Activated CD8-positive, alpha-beta memory T cell treated with anti-CD3 and anti-CD28 coated beads, Interleukin-2, amount 50 U/mL, for 24 hours (primary cell): ENCODE measurements at regions not wholly inside any gene's neighbourhood (a gene's known extent, or its start where the extent isn't known, plus 50 kb on each side); places are given as distances from the start of the nearest gene placed in this dataset.

Source experiments
- DNase-seq: peaks from one replicate; pipeline ENCODE4 v3.0.0-alpha.2; 2020; ENCODE audit errors: extremely low read depth

DNA sequence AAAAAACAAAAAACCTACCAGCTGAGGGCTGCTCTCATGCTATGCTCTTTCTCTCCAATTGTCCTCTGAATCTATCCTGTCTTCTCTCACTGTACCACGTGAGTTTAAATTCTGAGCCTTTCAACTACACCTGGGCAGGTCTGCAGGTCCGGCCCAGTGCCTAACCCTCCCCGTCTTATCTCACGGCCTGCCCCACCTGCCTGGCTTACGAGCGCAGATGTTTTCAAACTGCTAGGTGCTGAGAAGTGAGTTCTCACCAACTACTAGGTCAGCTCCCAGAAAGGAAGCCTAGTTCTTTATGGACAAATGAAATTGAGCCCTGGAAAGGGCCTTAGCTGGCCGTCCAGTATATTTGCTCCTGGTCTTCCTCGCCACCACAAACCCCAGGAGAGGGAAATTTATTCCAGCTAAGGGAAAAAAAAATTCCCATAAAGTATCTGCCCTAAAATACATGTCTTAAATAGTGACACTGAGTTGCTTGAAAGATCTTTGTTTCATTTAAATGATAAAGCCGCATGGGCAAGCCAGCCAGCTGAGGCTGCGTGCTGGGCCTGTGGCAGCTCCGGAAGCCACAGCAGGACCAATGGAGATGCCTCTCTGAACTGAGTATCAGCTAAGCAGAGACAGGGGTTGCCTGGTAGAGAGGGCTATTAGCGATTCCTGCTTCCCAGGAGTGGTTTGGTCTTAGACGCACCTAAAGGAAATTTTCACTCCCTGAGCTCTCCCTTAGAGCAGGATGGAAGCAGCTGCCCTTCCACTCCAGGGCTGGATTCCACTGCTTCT, 92.5 kb upstream of the NCK2 start:
- no peak for DNase-seq

DNA sequence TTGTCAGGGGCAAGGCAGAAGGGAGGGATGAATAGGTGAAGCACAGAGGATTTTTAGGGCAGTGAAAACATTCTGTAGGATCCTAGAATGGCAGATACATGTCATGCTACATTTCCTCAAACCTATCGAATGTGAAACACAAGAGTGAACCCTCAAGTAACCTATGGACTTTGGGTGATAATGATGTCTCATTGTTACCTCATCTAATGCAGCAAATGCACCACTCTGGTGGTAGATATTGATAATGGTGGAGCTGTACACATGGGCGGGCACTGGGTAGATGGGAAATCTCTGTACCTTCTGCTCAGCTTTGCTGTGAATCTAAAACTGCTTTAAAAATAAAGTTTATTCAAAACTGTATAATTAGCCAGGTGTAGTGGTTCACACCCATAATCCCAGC, 95.2 kb upstream of the NCK2 start:
- DNase-seq: no peak

DNA sequence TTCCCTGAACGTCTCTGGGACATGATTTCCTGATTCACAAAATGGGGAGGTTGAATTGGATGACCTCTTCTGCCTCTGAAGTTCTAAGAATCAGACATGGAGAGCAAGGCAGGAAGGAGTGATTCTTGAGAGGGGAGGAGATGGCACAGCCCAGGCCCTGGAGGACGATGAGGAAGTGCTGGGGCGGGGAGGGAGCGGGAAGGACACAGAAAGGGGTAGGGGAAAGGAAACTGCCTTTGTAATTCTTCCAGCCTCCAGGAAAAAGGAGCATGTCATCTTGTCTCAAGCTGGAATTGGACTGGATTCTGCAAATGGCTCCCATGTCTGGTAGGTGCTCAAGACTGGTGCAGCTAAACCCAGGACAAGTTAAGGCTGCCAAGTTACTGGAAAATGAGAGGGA, 97.0 kb upstream of the NCK2 start:
- DNase-seq: no peak

DNA sequence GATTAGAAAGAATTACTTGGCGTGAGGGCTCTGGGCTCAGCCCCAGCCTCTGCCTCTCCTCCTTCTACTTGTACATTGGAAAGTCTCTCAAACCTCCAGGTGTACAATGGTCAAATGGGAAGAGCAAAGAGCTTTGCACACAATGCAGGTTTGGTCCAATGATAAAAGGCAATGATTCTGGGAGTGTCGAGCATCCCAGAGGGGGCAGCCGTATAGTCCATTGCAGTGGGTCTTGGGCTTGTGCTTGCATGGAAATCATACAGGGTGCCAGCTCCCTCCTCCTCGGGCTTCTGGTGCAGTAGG, 98.0 kb upstream of the NCK2 start:
- DNase-seq: no peak

DNA sequence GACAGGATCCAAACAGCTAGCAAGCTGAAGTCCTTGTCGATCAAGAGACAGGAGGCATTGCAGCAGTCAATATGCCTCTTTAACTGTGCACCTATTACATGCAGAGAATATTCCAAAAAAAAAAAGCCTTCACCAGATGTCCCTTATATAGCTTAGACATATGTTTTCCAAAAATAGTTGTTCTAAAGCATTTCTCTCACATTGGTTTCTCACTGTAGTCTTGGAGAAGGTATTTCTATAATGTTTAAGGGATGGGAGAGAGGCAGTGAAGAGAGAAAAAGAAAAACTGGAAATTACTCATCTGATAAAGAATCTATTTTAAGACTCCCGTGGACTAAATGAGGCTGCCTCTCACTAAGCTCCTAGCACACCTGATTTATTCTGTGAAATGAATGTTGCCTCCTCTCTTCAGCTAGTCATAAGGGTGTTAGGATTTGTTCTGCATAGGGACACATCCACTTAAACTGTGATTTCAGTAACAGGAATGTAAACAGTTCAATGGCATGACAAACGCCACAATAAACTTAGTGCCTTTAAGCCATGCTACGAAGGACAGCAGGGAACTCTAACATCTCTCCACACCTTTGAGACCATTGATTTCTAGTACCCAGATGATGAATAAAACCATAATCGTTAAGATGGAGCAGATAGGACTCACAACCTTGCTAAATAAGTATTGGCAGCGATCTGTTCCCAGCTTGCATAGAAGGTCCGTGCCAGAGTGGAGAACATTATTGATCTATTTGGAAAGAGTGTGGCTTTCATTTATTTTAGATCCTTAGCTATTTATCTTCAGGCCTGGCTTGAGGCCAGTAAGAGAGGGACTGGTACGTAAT, 98.6 kb upstream of the NCK2 start:
- no peak for DNase-seq

DNA sequence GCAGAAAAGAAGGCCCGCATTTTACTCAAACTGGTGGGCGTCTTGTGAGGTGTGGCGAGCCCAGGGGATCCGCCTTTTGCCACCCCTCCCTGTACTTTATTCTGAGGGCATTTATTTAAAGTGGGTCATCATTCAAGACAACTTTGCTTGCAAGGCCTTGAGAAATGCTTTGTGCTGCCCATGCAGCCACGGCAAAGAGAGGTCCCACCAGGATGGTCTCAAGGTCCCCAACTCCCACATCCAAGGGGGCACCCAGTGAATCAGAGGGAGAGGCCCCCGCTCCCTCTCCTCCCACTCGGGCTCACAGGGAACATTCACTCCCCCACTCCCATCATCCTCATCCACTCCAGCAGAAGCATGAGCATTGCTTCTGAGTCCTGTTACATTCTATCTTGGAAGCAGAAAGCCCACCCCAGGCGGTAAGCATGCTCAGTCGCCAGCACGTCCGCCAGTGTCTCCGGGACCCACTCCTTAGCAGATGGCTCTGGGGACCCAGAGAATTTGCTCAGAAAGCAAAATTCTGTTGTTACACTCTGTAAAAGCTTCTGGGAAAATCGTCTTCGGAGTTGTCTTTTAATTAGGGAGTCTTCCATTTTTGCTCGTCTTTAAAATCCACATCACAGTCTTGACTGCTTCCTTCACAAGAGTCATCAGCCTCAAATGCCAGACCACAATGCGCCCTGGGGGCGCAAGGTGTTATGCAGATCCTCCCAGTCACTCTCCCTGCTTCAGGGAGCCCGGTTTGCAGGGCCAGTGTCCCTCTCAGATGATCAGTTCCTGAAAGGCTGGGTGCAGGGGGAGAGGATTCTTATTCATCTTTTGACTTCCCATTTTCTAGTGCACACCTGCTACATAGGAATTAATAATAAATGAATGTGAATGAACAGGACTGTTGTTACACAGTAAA, 99.4 kb upstream of the NCK2 start:
- no peak for DNase-seq

DNA sequence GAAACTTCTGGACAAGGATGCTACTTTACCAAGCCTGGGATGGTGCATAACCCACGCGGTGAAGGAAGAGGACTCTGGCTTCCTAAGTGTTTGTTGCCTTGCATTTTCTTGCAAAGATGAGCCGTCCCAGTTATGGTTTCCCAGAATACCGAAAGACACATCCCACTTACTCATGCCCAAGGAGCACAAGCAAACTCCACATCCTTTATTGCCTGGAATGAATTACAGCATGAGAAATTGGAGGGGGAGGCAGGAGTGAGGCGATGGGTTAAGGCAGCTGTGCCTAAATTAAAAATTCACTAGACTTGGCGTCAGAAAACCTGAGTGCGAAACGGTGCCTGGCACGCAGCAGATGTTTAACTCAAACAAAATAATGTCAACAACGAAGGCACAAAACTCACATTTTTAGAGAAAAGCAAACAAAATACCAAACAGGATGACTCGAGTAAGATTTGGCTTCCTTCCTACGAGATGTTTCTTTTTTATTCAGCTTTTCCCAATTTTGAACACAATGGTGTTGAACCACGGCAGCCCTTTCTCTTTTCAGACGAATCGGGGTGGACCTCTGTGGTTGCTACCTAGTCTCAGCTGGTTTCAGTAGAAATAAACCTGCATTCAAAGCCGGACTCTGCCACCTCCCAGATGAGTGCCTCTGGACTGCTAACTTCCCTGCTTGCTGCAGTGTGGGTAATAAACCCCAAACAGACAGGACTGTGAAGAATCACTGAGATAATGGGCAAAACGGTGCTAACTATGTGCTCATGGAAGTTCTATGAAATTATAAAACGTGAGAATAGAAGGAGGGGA, 100.3 kb upstream of the NCK2 start:
- no peak for DNase-seq

DNA sequence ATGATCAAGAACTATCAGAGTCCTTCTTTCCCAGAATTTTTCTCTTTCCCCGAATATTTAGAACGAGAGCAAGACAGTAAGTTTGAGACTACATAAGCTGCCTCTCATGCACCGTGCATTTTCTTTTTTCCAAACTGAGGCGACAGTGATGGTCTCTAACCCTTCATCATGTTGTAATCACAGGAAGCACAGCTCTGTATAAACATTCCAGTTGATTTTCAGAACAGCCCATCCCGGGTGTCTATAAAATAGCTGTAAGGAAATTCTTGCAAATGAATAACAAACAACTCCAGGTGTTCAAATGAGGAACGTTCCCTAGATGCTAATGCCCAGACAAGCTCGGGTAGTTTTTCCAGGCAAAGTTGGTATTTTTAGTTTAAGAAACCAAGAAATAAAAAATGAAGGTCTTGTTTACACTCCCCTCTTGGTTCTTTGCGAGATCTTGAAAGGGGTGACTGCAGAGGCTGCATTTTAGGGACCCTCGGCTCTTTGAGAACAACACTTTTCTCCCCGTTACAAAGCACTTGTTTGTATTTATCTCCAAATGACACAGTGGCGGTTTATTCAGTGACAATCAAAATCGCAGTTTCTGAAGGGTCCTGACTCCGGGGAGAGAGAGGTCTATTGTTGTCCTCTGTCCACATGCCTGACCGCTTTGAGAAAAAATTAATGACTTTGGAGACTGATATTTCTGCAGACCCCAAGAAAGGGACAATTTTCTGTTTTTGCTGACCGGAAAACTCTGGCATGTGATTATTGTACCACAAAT, 101.1 kb upstream of the NCK2 start:
- DNase-seq: no peak

DNA sequence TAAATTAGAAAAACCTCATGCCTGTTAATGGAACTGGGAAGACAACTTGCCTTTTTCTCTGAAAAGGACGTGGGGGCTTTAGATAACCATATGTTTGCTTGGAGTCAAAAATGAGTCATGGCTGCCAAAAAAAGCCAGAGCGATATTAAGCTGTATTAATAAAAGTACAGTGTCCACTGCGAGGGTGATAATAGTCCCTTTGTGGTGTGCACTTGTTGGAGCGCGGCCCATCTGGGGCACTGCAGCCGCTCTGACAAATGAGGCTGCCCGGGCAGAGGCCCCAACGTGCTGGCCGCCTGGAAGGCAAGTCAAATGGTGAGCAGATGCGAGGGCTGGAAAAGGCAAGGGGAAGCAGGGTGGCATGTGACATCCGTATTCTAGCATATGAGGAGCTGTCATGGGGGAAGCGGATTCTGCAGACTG, 103.3 kb upstream of the NCK2 start:
- DNase-seq: no peak

DNA sequence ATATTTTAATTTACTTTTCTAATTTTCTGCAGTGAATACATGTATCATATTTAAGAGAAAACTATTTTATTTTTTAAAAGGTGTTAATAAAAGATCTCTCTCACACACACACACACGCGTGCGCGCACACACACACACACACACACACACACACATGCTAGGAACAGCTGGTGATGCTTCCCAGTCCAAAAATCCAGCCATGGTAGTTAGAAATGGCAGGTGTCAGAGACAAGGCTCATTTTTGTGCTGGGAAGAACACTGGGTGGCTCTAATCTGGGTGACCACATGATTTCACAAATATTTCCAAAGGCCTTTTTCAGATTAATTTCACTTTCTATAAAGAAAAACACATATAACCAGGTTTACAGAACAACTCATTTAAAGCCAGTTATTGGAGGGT, 104.5 kb upstream of the NCK2 start:
- no peak for DNase-seq

DNA sequence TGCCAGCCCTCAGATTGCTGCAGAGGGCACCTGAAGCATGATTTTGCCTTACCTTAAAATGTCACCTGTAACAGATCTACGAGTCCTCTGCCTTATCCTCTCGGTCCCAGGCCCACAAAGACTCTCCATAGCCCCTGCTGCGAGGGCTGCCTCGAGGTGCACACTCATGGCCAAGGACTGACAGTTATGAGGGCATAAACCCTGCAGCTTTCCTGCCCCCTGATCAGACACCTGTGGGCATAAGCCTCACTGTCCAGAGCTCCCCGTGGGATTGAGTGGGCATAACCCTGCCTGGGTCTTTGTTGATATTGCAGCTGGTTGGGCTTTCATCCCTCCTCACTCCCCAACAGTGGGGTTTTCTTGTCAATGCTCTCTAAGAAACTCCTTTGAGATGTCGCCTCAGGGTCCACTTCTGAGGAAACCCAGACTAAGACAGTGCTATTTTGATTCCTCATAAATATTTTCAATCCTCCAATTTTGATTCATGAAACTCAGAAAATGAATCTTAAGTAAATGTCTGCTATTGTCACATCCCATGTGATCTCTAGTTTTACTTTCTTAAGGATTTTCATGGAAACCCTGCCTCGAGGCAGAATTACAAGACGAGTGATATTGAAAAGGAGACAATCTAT, 108.5 kb upstream of the NCK2 start:
- no peak for DNase-seq

DNA sequence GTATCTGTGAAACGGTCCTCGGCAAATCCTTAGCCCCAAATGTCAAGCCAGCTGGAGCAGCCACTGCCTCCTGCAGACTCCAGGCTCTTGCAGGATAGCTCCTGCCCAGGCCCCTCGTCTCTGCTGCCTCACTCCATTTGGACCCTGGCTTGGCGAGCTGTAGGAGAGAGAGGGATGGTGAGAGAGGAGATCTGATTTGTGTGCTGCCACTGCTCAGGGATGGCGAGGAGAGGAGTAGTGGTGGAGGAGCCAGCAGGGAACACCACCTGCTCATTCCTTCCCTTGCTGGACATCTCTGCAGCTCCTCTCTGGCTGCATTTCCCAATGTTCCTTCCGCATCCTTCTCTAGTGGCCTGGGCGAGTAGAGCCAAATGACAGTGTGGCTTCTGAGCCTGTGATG, 109.1 kb upstream of the NCK2 start:
- DNase-seq: no peak

DNA sequence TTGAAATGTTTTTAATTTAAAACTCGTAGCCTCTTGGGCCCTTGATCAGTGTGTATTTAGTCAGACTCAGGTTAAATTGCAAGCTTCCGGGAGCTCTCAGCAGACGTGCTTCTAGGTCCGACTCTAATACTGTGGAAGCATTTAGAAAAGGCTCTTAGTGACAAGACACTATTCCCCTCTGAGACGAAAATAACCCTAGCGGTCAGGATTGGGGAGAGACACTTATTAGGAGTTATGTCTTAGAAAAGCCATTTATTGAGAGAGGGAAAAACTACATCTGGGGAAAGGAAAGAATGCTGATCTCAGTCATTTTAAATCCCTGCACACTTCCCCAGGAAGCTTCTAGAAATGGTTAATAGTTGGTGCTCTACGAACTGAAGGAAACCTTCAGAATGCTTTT, 110.5 kb upstream of the NCK2 start:
- no peak for DNase-seq

DNA sequence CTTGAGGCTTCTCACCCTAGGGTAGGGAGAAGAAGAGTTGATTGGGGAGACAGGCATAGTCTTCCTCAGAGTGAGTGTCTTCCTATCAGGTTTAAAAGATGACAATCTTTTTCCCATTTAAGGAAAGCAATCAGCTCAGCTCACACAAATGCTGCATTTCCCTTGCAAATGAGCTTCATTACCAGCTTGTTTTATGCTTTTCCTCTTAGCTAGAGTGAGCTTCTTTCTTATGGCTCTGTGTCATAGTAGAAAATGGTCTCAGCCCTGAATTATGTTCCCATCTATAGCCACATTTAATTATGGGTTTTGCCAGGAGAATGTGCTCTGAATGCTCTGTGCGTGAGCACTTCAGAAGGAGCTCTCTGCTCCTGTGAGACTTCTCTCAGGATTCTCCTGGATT, 112.8 kb upstream of the NCK2 start:
- no peak for DNase-seq

DNA sequence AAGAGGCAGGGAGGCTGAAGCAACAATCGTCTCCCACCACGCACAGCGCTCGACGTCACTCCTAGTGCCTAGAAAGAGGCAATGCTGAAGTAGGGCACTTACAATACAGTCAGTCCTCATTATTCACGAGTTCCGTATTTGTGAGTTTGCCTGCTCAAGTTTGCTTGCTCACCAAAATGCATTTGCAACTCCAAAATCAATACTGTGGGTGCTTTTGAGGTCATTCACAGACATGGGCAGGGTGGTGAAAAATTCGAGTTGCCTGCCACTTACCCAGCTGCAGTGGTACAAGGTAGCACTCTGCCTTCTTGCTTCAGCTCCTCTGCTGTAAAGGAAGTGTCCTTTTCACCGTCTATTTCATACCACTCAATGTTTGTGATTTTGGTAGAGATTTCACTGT, 113.7 kb upstream of the NCK2 start:
- no peak for DNase-seq

DNA sequence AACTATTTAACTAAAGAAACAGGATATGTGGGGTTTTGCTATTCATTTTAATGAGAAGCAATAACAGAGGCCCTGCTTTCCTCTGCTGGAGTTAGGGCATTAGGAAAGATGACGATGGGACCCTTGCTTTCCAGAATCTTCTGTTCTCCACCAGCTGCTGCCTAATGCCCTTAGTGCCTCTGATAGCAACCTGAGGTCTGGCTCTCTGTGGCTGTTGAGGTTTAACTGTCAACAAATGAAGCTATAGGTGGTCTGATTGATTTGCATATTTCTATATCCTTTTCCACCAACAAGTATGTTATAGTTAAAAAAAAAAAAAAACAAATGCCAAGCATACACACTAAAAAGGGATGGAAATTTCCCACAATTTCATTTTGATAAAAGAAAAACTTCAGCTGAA, 115.1 kb upstream of the NCK2 start:
- no peak for DNase-seq

DNA sequence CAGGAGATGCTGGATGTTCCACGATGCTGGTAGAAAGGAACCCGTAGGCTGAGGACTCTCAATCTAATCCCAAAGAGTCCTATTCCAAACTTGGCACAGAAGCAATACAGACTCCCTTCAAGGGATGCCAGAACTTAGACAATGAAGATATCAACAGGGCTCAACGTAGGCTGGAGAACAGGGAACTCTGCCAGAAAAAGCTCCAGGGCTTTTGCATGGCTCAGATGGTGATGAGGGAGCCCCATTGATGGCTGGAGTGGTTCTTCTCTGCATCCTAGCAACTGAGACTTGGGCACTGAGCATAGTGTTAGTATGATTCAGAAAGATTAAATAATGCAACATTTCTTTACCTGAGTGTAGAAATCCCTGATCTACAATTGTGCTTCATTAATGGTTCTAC, 117.2 kb upstream of the NCK2 start:
- DNase-seq: no peak

DNA sequence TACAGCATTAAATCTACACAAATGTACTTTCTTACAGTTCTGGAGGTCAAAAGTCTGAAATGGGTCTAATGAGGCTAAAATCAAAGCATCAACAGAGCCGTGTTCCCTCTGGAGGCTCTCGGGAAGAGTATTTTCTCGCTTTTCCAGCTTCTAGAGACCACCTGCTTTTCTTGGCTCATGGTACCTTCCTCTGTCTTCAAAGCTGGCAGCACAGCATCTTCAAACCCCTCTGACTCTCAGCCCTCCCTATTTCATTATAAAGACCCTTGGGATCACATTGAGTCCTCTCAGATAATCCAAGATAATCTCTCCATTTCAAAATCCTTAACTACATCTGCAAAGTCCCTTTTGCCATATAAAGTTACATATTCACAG, 117.8 kb upstream of the NCK2 start:
- no peak for DNase-seq

DNA sequence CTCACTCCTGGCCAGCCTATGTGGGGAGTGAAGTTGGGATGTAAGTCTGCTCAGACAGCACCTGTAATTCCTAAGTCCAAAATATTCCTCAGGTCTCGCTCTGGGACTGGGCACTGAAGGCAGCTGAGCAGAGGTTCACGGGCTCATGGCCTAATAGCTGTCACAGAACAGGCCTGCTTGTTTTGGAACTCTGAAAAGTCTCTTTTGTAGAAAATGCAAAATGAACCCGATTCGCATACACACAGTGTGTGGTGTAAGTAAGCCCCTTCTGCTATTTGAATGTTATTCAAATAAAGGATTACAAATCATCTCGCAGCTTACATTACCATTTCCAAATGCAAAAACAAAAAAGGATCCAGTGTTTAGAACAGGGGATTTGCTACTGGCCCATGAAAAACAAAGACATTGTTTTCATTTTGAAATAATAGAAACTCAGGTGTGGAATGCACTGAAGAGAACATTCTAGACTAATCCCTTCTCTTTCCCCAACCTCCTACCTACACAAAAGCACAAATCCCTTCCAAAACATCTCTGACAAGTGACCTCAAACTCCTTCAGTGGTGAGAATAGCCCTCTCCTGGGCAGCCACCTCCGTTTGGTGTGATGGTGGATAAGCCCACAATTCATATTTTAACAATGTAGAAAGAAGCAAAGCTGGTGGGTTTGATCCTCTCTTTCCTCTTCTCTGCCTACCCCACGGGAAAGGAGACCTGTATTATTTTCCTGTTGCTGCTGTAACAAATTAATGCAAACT, 118.3 kb upstream of the NCK2 start:
- no peak for DNase-seq

DNA sequence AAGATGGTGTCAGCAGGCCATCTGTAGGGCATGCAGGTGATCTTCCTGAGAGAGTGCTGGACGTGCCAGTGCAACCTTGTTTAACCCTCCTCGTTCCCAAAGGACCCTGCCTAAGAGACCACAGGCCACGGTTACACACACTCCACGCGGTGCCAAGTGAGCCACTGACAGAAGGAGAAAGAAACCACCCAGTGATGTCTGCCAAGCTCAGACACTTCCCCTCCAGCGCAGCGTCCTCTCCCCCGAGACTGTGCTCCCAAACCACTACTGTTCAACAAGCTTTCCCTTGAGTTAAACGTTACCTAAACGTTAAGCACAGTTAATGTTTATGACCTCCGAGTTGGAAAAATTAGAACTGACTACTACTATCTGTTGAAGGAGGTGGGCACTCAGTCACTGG, 119.1 kb upstream of the NCK2 start:
- no peak for DNase-seq
